GM12864 (cell line): ENCODE measurements at regions not wholly inside any gene's neighbourhood (a gene's known extent, or its start where the extent isn't known, plus 50 kb on each side); places are given as distances from the start of the nearest gene placed in this dataset.

Source experiments
- DNase-seq: peaks from one replicate; pipeline ENCODE4 v3.0.0-alpha.2; 2011; ENCODE audit warnings: low read depth
- H3K4me3 ChIP-seq: 2 replicates; pipeline ENCODE4 v1.5.1; 2011; ENCODE audit warnings: mild to moderate bottlenecking, low read depth, low read length, control low read depth
- CTCF ChIP-seq: IDR thresholded peaks from 2 replicates; pipeline ENCODE4 v1.5.1; 2011; ENCODE audit warnings: low read depth, mild to moderate bottlenecking, moderate library complexity, low read length, control low read depth, inconsistent platforms; ENCODE audit errors: missing control alignments

GRCh38 chr1:95627244-95627643, 393.2 kb downstream of the RWDD3 start:
- no peak overlapping the region for H3K4me3 ChIP-seq
- no peak for DNase-seq
- TF ChIP-seq CTCF = no peak

- DNase-seq = no peak
- TF ChIP-seq CTCF = no peak
- H3K4me3 ChIP-seq = no peak overlapping the region
These were observed 397.7 kb downstream of the RWDD3 start for GRCh38 chr1:95631695-95632094.

- H3K4me3 ChIP-seq = no peak overlapping the region
- no peak for DNase-seq
- TF ChIP-seq CTCF = no peak
These were observed 401.8 kb downstream of the RWDD3 start for GRCh38 chr1:95635811-95636210.

- no peak for DNase-seq
- H3K4me3 ChIP-seq = no peak overlapping the region
- no peak for TF ChIP-seq CTCF
These were observed 402.9 kb downstream of the RWDD3 start for GRCh38 chr1:95636897-95637296.

- DNase-seq = no peak
These were observed 406.7 kb downstream of the RWDD3 start for GRCh38 chr1:95640746-95641145.

GRCh38 chr1:95641386-95641785, 407.4 kb downstream of the RWDD3 start:
- no peak for DNase-seq
- no peak overlapping the region for H3K4me3 ChIP-seq
- TF ChIP-seq CTCF = no peak

More at GRCh38 chr1:95640746-95641145, 406.7 kb downstream of the RWDD3 start:
- TF ChIP-seq CTCF = no peak
- no peak overlapping the region for H3K4me3 ChIP-seq

GRCh38 chr1:95642035-95642434, 408.0 kb downstream of the RWDD3 start:
- no peak overlapping the region for H3K4me3 ChIP-seq
- TF ChIP-seq CTCF = no peak
- no peak for DNase-seq
